HG03066 (cell line): ENCODE measurements at regions not wholly inside any gene's neighbourhood (a gene's known extent, or its start where the extent isn't known, plus 50 kb on each side); places are given as distances from the start of the nearest gene placed in this dataset.
"Not testable (repeated sequence)": the region's sequence is repeated elsewhere in the genome, so short reads cannot be mapped to it uniquely, and the experiment has no call there.

Experiments
- ATAC-seq: cut with Tn5 transposase; IDR thresholded peaks from one replicate; pipeline ENCODE4 v1.9.1; 2021; ENCODE audit warnings: low read depth; ENCODE audit not compliant: unreplicated experiment

DNA sequence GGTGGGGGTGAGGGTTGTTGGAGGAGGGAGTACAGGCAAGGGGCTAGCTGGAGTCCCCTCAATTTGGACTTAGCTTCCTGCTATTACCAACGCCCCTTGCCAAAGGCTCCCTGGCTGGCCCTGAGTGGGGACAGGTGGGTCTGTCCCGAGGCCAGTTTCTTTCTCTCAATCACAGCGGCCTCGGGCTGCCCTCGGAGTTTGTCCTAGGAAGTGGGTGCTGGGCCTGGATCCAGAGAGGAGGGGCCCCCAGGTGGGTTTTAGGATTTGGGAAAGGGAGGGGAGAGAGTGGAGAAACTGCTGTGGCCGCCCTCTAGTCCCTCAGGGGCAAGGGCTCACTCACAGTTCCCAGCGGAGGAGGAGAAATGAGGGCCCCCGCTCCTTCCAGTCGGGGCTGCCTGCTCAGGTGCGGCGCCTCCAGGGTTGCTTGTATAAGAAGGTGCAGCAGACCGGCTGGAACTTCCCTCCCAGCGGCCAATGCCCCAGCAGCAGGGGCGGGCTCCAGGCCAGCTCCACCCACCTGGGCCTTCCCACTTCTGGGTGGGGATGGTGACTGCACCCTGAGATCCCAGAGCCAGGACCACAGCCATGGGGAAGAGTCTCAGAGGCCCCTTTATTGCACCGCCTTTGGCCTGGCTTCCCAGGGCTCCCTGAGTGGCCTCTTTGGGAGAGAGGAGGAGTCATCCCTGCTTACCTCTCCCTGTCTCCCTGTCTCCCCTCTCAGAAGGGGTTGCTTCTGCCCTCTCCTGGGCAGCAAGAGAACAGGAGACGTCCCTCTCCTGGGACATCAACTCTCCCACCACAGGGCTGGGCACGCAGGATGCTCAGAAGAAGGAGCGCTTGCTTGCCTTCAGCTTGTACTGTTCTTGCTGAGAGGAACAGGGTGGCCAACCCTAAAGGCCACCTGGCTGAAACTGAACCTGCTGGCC, 112.0 kb upstream of the SMURF2 start:
- no peak for ATAC-seq

DNA sequence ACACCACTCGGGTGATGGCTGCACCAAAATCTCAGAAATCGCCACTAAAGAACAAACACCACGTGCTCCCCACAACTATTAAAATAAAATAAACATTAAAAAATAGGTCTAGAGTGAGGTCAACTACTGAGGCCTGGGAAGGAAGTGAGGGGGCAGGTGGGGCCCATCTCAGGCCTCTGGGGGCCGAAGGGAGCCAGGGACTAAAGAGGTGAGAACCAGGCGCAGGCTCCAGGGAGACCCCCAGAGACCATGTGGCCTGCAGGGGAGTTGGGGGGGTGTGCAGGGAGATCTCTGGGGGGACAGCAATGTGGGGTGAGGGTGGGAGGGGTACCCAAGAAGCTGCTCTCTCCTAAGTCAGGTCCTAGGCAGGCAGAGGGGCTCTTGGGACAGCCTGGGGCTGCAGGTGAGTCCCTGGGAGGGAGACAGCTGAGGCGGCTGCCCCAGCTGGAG, 111.3 kb upstream of the SMURF2 start:
- no peak for ATAC-seq

DNA sequence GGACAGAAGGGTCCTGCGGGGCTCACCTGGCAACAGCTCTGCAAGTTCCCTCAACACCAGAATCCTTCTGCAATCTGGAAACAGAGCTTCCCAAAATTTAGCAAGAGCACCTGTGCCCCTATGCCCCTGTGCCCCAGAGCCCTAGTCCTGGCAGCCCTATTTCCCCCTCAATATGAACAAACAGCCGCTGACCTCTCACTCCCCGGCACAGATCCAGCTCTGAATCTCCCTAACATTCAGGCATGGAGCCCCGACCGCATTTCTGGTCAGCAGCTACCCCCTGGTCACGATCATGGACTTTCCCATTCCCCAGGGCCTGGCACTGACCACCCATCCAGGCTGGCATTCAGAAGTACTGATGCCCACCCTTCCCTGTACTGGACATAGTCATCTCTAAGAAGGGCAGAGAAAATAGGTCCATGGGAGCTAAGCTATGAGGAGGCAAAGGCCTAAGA, 110.8 kb upstream of the SMURF2 start:
- no peak for ATAC-seq

DNA sequence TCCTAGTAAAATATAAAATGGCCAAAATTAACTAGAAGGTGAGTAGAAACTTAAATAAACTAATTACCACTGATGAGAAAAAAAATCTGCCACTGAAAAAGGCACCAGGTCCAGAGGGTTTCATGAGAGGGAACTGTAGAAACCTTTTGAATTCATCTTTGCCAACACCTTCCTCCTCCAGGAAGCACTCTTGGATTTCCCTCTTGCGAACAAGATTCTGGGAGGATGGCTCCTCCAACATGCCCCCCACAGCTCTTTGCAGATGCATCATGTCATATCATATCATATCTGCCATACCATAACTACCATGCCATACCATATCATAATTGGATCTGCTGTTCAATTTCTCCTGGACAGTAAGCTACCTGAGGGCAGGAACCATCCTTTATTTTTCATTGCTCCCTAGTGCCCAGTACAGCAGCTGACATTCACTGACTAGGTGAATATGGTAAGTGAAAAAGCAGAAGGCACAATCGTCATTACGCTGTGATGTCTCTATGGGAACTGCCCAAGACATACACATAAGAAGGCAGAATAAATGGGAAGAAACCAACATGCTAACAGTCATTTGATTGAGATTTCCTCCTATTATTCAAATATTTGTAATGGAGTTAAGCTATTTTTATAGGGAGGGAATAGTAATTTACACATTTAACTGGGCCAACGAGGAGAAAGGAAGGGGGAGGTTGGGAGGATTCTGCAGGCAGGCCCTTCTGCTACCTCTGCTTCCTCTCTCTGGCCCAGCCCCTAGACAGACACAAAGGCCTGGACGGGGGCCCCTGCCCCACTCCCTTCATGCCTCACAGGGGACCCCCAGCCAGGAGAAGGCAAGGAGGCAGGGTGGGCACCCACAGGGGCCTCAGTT, 110.1 kb upstream of the SMURF2 start:
- no peak for ATAC-seq

DNA sequence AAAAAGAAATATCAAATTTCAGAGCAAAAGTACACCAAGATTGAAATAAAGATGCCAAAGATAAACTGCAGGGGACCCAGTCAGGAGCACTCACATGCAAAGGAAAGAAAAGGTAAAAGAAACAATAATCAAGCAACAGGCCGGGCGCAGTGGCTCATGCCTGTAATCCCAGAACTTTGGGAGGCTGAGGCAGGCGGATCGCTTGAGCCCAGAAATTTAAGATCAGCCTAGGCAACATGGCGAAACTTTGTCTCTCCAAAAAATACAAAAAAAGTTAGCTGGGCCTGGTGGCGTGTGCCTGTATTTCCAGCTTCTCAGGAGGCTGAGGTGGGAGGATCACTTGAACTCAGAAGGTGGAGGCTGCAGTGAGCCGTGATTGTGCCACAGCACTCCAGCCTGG, 107.6 kb upstream of the SMURF2 start:
- no peak for ATAC-seq

DNA sequence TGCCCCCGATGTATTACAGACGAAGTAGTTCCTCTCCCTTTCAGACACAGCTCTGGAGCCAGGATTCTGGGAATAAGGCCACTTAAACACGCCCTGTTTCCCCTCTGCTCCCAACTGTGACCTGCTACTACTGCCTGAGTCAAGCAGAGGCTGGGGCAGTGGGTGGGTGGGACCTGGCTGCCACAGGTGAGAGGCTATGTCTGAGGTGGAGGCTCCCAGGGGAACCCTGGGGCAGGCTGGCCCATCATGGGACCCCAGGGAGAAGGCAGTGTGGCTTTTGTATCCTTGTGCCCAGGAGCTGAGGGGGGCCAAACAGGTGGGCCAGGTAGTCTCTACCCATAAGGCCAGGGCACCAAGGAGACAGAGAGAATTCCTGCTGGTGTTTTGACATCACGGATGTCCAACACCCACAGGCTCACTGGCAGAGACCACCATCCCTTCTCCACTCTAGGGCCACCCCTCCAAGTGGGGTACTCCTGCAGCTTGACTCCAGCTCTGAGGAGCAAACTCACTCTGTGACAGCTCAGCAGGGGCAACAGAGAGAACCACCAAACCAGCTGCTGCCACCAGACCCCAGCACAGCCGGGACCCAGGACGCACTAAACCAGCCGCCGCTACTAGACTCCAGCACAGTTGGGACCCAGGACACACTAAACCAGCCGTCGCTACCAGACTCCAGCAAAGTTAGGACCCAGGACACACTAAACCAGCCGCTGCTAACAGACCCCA, 105.3 kb upstream of the SMURF2 start:
- no peak for ATAC-seq

DNA sequence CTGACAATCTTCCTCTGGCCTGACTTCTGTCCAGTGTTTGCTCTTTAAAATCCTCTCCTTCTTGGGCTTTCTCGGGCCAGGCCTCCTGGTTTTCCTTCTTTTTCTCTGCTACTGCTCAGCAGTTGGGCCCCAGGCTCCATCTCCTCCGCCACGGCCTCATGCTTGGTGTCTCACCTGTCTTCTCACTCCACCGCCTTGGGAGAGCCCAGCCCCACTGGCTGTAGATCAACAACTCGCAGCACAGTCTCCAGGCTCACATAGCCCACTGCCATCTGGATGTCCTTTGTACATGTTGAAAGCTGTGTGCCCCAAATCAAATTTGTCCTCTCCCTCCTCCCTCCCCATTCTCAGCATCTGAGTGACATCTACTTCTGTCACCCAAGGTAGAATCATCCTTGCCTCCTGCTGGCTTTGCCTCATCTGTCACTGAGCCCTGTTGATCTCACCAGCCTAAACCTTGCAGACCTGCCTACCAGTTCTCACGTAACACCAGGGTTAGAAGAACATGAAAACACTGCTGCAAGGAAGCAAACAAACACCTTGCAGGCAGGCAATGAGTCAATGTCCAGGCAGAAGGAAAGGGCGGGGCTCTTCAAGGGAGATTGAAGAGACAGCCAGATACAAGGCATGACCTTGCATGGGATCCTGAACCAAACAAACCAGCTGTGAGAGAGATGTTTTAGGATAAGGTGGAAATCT, 103.2 kb upstream of the SMURF2 start:
- ATAC-seq, result no peak

DNA sequence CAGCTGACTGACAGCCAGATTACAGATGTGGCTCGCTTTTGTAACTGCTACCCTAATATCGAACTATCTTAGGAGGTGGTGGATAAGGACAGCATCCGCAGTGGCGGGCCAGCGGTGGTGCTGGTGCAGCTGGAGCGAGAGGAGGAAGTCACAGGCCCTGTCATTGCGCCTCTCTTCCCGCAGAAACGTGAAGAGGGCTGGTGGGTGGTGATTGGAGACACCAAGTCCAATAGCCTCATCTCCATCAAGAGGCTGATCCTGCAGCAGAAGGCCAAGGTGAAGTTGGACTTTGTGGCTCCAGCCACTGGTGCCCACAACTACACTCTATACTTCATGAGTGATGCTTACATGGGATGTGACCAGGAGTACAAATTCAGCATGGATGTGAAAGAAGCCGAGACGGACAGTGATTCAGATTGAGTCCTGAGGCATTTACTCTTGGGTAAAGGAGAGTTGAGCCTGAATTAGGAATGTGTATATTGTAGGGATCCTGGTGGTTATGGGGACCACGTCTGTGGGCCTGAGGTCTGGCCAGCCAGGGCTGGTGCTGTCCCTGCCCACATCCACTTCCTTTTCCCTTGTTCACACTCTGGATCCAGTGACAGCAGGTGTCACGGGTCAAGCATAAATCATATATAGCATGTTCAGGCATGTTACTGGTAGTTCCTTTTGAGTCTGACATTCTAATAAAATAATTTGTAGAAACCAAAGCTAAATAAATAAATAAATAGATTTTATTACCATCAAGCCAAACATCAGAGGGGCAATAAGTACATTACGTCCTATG, 89.0 kb upstream of the SMURF2 start:
- no peak for ATAC-seq

DNA sequence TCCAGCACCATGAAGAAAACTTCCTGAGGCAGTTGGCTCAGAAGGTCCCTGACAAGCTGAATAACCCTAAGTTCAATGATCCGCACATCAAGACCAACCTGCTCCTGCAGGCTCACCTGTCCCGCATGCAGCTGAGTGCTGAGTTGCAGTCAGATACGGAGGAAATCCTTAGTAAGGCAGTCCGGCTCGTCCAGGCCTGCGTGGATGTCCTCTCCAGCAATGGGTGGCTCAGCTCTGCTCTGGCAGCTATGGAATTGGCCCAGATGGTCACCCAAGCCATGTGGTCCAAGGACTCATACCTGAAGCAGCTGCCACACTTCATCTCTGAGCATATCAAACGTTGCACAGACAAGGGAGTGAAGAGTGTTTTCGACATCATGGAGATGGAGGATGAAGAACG, 88.4 kb upstream of the SMURF2 start:
- ATAC-seq, result no peak

DNA sequence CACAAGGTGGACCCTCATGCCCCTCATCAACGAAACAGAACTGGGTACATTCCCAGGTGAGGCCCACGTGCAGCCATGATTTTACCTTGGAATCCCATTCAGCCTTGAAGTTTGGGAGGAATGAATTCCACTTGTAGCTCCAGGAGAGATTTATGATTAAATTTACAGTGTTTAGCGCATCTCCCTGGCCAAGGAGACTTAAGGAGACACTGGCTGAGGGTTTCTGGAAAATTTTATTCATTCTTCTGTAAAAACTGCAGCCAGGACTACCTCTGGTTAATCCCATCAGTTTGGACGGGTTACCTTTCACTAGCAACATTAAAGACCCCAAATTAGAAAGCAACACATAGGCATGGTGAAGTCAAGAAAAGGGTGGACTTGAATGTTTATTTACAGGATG, 87.2 kb upstream of the SMURF2 start:
- ATAC-seq, result no peak

DNA sequence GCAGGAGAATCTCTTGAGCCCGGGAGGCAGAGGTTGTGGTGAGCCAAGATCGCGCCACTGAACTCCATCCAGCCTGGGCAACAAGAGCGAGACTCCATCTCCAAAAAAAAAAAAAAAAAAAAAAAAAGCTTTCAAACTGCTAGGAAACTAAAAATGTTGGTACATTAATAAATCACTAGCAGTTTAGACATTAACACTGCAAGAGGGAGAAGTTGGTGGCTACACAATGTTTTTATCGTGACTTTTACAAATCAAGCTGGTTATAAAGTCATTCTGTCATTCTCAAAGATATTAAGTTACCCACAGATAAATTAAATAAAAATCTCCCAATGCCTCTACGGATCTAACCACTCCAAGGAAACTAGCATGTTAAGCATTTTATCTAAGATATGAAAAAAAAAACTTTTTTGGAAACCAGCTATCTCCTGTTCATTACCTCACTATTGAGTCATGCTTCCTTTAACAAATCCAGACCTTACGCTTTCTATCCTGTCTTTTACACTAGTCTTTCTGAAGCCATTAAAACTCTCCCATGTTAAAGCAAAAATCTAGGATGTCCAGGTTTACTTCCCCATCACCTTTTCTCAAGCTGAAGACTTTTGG, 85.9 kb upstream of the SMURF2 start:
- no peak for ATAC-seq

DNA sequence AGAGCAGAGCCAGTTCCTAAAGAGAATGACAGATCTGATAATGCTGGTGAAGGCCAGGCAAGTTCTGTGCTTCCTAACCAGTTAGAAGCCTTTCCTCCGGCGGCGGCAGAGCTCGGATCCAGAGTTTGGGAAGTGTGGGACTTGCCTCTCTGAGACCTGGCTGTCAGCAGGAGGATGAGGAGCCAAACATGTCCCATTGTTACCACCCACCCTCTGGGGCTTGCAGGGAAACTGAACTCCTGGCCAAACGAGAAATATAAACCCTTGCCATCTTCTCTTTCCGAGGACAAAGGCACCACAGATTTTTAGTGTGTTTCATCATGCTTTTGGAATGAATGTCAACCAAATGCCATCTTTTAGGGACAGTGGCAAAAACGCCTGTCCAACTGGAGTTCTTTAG, 80.2 kb upstream of the SMURF2 start:
- no peak for ATAC-seq

DNA sequence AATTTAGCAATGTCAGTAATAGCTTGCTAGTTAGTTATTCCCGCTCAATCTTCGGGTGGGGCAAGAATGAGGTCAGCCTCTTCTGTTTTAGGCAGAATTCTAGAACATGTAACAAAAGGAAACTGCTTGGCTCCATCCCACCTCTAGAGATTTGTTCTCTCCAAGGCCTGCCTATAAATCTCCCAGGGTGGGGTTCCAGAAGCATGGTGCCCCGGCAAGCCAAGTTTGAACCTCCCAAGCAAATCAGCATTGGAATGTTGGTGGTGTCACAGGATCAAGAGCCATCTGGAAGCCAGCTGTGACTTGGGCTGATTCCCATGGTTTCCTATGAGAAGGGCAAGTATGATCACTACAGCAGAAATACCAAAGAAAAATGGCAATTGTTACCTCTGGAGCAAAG, 79.8 kb upstream of the SMURF2 start:
- not testable (repeated sequence) for ATAC-seq

DNA sequence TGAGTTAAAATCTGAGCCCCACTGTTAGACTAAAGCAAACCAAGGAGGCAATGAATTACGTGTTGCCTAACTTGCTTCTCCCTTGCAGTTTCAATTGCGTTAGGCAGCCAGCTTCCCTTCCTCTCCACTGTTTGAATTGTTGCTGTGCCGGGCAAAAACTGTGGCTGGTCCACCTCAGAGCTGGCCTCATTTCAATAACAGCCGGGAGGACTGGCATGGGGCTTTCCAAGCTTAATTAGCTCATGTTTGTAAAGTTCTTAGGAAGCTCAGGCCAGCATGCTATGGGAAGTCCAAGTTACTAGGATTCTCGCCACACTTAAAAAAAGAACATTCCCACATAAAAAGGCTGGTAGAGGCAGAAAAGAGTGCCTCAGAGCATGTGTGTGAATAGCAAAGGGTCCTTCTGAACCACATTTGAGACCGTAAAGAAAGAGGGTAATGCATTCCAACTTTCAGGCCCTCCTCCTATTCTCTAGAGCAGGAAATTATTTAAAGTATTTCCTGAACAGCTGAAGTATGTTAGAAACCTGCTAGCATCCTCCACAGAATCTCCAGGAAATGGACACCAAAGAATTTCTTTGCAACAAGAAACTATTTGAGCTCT, 79.0 kb upstream of the SMURF2 start:
- no peak for ATAC-seq

DNA sequence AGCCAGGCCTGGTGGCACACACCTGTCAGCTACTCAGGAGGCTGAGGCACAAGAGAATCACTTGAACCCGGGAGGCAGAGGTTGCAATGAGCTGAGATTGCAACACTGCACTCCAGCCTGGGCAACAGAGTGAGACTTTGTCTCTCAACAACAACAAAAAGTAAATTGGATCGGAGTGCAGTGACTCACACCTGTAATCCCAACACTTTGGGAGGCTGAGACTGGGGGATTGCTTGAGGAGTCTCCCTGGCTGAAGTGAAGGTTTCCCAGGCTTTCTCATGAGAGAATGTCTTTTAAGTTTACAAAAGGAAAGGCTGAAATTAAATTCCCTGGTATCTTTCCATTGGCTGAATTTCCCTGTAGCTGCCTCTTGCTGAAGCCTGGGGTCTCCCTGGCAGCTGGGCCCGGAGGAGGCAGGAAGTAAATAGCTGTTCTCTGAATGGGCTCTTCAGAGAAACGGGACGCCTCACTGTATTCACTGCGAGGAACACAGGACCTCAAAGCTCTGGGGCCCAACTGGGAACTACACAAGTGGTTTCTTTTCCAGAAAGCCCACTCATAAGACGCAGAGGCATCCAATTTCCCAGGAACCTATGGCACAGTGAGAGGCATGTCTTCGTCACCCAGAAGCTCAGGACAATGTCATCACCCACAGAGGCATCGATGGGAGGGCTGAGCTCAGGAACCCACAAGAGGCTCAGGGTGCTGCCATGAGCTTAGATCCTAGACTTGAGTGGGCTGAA, 77.4 kb upstream of the SMURF2 start:
- ATAC-seq, result no peak

DNA sequence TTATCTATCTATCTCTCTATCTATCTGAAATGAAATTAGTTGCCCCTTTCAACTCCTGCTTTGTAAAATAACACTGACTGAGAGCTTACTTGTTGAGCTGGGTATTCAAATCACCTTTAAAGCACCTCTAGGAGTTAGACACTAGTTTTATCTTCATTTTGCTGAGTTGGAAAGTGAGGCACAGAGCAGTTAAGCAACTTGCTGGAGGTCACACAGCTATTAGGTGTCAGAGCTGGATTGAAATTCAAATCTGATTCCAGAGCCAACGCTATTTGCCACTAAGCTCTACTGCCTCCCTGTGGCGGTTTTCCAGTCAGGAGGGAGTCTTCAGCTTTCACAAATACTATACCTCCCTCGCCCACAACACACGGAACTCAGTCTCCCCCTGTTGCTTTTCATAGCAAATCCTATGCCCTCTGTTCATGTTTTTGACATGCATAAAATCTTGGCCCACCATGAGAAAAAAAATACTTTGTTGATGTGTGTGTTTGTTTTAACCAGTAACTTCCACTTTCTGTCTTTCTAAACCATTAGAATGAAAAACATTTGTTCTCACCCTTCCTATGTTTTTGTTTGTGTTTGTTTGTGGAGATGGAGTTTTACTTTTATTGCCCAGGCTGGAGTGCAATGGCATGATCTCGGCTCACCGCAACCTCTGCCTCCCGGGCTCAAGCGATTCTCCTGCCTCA, 74.8 kb upstream of the SMURF2 start:
- ATAC-seq, result no peak

DNA sequence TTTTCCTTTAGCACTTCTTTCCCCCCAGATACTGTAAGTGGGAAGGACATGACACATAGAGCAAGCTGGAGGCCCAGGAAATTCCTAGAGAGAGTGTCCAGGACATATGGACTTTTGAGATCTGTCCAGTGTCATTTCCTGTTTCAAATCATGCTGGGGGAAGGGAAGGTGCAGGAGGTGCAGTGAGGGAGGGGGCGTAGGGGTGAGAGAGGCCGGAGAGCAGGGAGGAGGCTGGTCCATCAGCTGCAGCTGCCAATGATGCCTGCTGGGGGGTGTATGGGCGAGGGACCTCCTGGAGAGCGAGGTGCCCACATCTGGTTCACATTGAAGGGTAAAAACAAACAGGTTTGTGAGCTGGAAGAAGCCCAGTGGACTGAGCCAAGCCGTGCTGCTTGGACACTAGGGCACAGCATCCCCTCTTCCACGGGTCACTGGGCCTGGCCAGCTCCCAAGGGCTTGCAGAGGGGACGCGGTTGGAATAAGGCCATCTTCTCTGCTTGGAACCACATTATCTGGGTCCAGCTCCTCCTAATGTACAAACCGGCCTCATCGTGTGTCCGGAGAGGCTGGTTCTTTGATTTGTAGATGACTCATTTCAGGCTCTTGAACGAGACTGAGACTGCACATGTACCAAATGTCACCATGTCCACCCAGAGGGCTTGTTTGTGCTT, 70.4 kb upstream of the SMURF2 start:
- no peak for ATAC-seq
